Naive B cell (primary cell): ENCODE measurements at regions not wholly inside any gene's neighbourhood (a gene's known extent, or its start where the extent isn't known, plus 50 kb on each side); places are given as distances from the start of the nearest gene placed in this dataset.

Experiments
- ATAC-seq, 2 donors: fragments of 150-1000 bp; cut with Tn5 transposase; 2 replicates each; pipeline ENCODE4 v1.10.0; 2021; ENCODE audit warnings: low read depth in 2 of 2, mild to moderate bottlenecking in 2 of 2, moderate library complexity in 2 of 2
- DNase-seq: peaks from one replicate; pipeline ENCODE4 v3.0.0; 2022
- H3K27ac Mint-ChIP-seq, 6 donors: one replicate each; pipeline ENCODE4 v1.8.0; 2020 to 2022; ENCODE audit warnings: mild to moderate bottlenecking in 6 of 6, mixed read lengths in 6 of 6, moderate library complexity in 5 of 6, inconsistent platforms in 2 of 6
- H3K27me3 Mint-ChIP-seq, 3 donors: one replicate each; pipeline ENCODE4 v1.8.0; 2021 to 2022; ENCODE audit warnings: mixed read lengths in 3 of 3, mild to moderate bottlenecking in 1 of 3
- H3K36me3 Mint-ChIP-seq, 2 donors: one replicate each; pipeline ENCODE4 v1.8.0; 2020 to 2022; ENCODE audit warnings: mixed read lengths in 2 of 2, inconsistent platforms in 1 of 2, mild to moderate bottlenecking in 1 of 2
- H3K4me1 Mint-ChIP-seq, 3 donors: one replicate each; pipeline ENCODE4 v1.8.0; 2020 to 2022; ENCODE audit warnings: mixed read lengths in 3 of 3, inconsistent platforms in 1 of 3, mild to moderate bottlenecking in 1 of 3, moderate library complexity in 1 of 3
- H3K4me3 Mint-ChIP-seq, 8 donors: one replicate each; pipeline ENCODE4 v1.8.0; 2020 to 2022; ENCODE audit warnings: mild to moderate bottlenecking in 8 of 8, mixed read lengths in 8 of 8, moderate library complexity in 8 of 8, inconsistent platforms in 2 of 8
- H3K9me3 Mint-ChIP-seq, 7 donors: one replicate each; pipeline ENCODE4 v1.8.0; 2020 to 2022; ENCODE audit warnings: mixed read lengths in 7 of 7, mild to moderate bottlenecking in 5 of 7, inconsistent platforms in 2 of 7, moderate library complexity in 1 of 7

GRCh38 chr21:15370462-15370975 lies 305.7 kb upstream of the NRIP1 start:
- peaks cover 0 to 5% of the 10 kb centered on the region in 2 donors for H3K36me3 Mint-ChIP-seq
- H3K27ac Mint-ChIP-seq: peak overlapping the region in 1 of 6 donors; percentile 24
- ATAC-seq: no peak
- peaks cover 0 to 11% (median 5%) of the 10 kb centered on the region in 3 donors for H3K27me3 Mint-ChIP-seq
- H3K4me3 Mint-ChIP-seq: no peak overlapping the region
- peaks cover 0 to 5% (median 0%) of the 10 kb centered on the region in 3 donors for H3K4me1 Mint-ChIP-seq
- no peak for DNase-seq
- peaks cover 7 to 19% (median 15%) of the 10 kb centered on the region in 7 donors for H3K9me3 Mint-ChIP-seq

GRCh38 chr21:15373941-15374340 lies 309.1 kb upstream of the NRIP1 start:
- H3K27me3 Mint-ChIP-seq: peaks cover 0 to 11% (median 5%) of the 10 kb centered on the region in 3 donors
- peaks cover 0 to 2% (median 0%) of the 10 kb centered on the region in 7 donors for H3K9me3 Mint-ChIP-seq
- H3K4me1 Mint-ChIP-seq: peaks cover 0 to 5% (median 0%) of the 10 kb centered on the region in 3 donors
- no peak for ATAC-seq
- H3K36me3 Mint-ChIP-seq: no peaks in the 10 kb centered on the region
- no peak for DNase-seq
- no peak overlapping the region for H3K27ac Mint-ChIP-seq
- no peak overlapping the region for H3K4me3 Mint-ChIP-seq

- peaks cover 0 to 6% (median 0%) of the 10 kb centered on the region in 3 donors for H3K27me3 Mint-ChIP-seq
These were observed 315.0 kb upstream of the NRIP1 start for GRCh38 chr21:15379776-15380175.

GRCh38 chr21:15383588-15383987 lies 318.8 kb upstream of the NRIP1 start:
- DNase-seq (no peak), ATAC-seq (no peak)

More at GRCh38 chr21:15379776-15380175, 315.0 kb upstream of the NRIP1 start:
- no peak for DNase-seq
- H3K27ac Mint-ChIP-seq: no peak overlapping the region
- H3K9me3 Mint-ChIP-seq: peaks cover 0 to 2% (median 0%) of the 10 kb centered on the region in 7 donors
- H3K4me1 Mint-ChIP-seq: no peaks in the 10 kb centered on the region
- no peak overlapping the region for H3K4me3 Mint-ChIP-seq
- H3K36me3 Mint-ChIP-seq: no peaks in the 10 kb centered on the region
- ATAC-seq: no peak

GRCh38 chr21:15390049-15390448 lies 325.2 kb upstream of the NRIP1 start:
- Mint-ChIP-seq H3K36me3 (no peaks in the 10 kb centered on the region), H3K27me3 (no peaks in the 10 kb centered on the region), H3K4me1 (no peaks in the 10 kb centered on the region), H3K4me3 (no peak overlapping the region), H3K27ac (no peak overlapping the region), H3K9me3 (peaks cover 0 to 6% (median 0%) of the 10 kb centered on the region in 7 donors)
- ATAC-seq (no peak), DNase-seq (no peak)

More at GRCh38 chr21:15383588-15383987, 318.8 kb upstream of the NRIP1 start:
- no peaks in the 10 kb centered on the region for H3K36me3 Mint-ChIP-seq
- H3K27ac Mint-ChIP-seq: no peak overlapping the region
- H3K9me3 Mint-ChIP-seq: peaks cover 0 to 6% (median 0%) of the 10 kb centered on the region in 7 donors
- H3K4me3 Mint-ChIP-seq: no peak overlapping the region
- peaks cover 0 to 6% (median 0%) of the 10 kb centered on the region in 3 donors for H3K27me3 Mint-ChIP-seq
- no peaks in the 10 kb centered on the region for H3K4me1 Mint-ChIP-seq

DNA sequence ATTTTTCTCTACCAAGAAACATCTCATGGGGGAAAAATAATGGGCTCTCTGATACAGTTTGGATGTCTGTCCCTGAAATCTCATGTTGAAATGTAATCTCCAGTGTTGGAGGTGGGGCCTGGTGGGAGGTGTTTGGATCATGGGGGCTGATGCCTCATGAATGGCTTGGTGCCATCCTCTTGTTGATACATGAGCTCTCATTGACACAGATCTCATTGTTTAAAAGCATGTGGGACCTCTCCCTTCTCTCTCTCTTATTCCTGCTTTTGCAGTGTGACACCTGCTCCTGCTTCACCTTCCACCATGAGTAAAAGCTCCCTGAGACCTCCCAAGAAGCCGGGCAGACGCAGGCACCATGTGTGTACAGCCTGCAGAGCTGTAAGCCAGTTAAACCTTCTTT lies 332.5 kb upstream of the NRIP1 start:
- Mint-ChIP-seq H3K36me3 (no peaks in the 10 kb centered on the region), H3K27ac (no peak overlapping the region), H3K4me3 (no peak overlapping the region), H3K4me1 (no peaks in the 10 kb centered on the region), H3K9me3 (peaks cover 0 to 5% (median 0%) of the 10 kb centered on the region in 7 donors), H3K27me3 (no peaks in the 10 kb centered on the region)
- DNase-seq (no peak), ATAC-seq (no peak)

GRCh38 chr21:15400905-15401304 lies 328.9 kb upstream of the USP25 start:
- DNase-seq (no peak), ATAC-seq (no peak)
- Mint-ChIP-seq H3K4me1 (no peaks in the 10 kb centered on the region), H3K9me3 (peaks cover 0 to 5% (median 0%) of the 10 kb centered on the region in 7 donors), H3K36me3 (no peaks in the 10 kb centered on the region), H3K27me3 (no peaks in the 10 kb centered on the region), H3K27ac (no peak overlapping the region), H3K4me3 (no peak overlapping the region)

DNA sequence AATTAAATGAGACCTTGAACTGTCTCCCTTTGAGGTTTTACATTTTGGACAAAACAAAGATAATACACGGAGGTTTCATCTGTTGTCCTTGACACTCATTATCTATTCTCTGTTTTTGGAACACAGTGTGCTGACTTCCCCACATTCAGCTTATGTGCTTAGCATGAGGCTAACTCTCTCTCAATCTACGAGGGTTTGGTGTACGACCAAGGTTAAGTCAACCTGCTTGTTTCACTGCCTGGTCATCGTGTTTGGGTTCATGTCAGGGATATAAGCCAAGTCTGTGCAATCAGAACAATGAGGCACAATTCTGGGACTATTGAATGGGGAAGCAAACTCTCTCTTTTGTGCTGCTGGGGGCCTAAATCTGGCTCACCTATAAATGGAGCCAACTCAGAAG lies 328.5 kb upstream of the USP25 start:
- no peaks in the 10 kb centered on the region for H3K4me1 Mint-ChIP-seq
- H3K9me3 Mint-ChIP-seq: peaks cover 0 to 5% (median 0%) of the 10 kb centered on the region in 7 donors
- no peaks in the 10 kb centered on the region for H3K27me3 Mint-ChIP-seq
- H3K4me3 Mint-ChIP-seq: no peak overlapping the region
- no peaks in the 10 kb centered on the region for H3K36me3 Mint-ChIP-seq
- DNase-seq (no peak), ATAC-seq (no peak)
- H3K27ac Mint-ChIP-seq: no peak overlapping the region

DNA sequence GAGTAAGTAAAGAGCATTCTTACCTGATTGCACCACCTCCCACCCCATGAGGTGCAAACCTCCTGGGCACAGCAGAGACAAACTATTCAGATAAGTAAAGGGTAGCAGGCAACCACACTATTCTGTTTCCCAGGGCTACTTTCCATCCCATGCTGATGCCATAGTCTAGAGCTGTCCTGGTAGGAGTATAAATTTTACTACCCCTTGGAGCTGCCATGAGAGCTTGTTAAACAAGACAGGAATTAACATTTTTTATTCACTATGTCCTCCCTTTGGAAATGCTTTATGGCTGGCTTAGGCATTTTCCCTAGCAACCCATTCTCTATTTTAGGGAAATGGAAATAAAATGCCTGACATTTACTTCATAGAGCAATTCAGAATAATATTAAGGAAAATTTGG lies 324.6 kb upstream of the USP25 start:
- Mint-ChIP-seq H3K4me3 (no peak overlapping the region), H3K27me3 (no peaks in the 10 kb centered on the region)
- no peak for DNase-seq

DNA sequence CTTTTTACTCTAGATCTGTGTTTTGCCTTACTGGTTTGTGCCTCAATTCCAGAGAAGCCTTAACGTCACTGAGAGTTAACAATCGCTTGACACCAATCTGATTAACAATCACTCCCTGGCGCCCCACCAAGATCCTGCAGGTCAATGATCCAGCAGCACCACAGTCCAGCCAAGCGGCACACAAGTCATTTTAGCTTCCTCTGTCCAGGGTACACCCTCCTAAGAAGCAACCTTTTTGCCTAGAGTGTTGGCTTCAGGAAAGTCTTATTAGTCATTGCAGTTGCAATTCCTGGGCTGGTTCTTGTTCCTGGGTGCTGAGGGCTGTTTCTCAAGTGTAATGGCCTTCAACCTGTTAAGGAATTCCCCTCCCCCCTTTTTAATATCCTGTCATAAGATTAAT lies 323.0 kb upstream of the USP25 start:
- DNase-seq (no peak), ATAC-seq (no peak)
- Mint-ChIP-seq H3K27ac (no peak overlapping the region), H3K36me3 (peaks cover under 1 to 6% of the 10 kb centered on the region in 2 donors), H3K4me3 (no peak overlapping the region), H3K4me1 (no peaks in the 10 kb centered on the region), H3K9me3 (peaks cover under 1 to 10% (median 2%) of the 10 kb centered on the region in 7 donors), H3K27me3 (no peaks in the 10 kb centered on the region)

More for the DNA sequence above, 324.6 kb upstream of the USP25 start:
- peaks cover 0 to 1% (median 0%) of the 10 kb centered on the region in 7 donors for H3K9me3 Mint-ChIP-seq
- H3K4me1 Mint-ChIP-seq: no peaks in the 10 kb centered on the region
- ATAC-seq: no peak
- H3K36me3 Mint-ChIP-seq: no peaks in the 10 kb centered on the region
- H3K27ac Mint-ChIP-seq: no peak overlapping the region

GRCh38 chr21:15407585-15407984 lies 322.2 kb upstream of the USP25 start:
- no peak for DNase-seq
- Mint-ChIP-seq H3K9me3 (peaks cover 2 to 17% (median 5%) of the 10 kb centered on the region in 7 donors), H3K27ac (no peak overlapping the region), H3K4me3 (no peak overlapping the region), H3K27me3 (no peaks in the 10 kb centered on the region), H3K36me3 (peaks cover 7 to 11% of the 10 kb centered on the region in 2 donors), H3K4me1 (no peaks in the 10 kb centered on the region)
- no peak for ATAC-seq

- Mint-ChIP-seq H3K27me3 (no peaks in the 10 kb centered on the region), H3K36me3 (peaks cover 7 to 11% of the 10 kb centered on the region in 2 donors), H3K4me3 (no peak overlapping the region), H3K4me1 (no peaks in the 10 kb centered on the region), H3K27ac (no peak overlapping the region), H3K9me3 (peaks cover 2 to 17% (median 5%) of the 10 kb centered on the region in 7 donors)
- DNase-seq (no peak), ATAC-seq (no peak)
These were observed 321.7 kb upstream of the USP25 start for GRCh38 chr21:15408089-15408488.

GRCh38 chr21:15409031-15409430 lies 320.8 kb upstream of the USP25 start:
- DNase-seq (no peak), ATAC-seq (no peak)
- Mint-ChIP-seq H3K4me3 (no peak overlapping the region), H3K4me1 (no peaks in the 10 kb centered on the region), H3K9me3 (peaks cover 2 to 17% (median 5%) of the 10 kb centered on the region in 7 donors), H3K27me3 (no peaks in the 10 kb centered on the region), H3K36me3 (peaks cover 7 to 11% of the 10 kb centered on the region in 2 donors), H3K27ac (no peak overlapping the region)

DNA sequence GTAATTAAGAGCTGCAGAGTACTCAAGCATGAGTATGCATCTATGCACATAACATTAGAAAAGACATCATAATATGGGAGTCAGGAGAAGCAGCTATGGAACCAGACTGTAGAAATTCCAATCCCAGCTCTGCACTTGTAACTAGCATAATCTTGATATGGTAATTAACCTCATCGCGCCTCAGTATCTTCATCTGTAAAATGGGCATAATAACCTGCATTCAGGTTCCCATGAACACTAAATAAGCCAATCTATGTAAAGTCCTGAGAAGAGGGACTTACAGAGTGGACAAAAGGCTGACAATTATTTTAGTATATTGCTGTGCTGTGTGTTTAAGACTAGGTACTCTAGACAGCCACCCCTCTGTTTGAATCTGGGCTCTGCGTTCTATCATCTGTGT lies 318.9 kb upstream of the USP25 start:
- H3K27me3 Mint-ChIP-seq: no peaks in the 10 kb centered on the region
- peaks cover 7 to 11% of the 10 kb centered on the region in 2 donors for H3K36me3 Mint-ChIP-seq
- no peak for DNase-seq
- H3K4me1 Mint-ChIP-seq: no peaks in the 10 kb centered on the region
- H3K9me3 Mint-ChIP-seq: peaks cover 2 to 17% (median 5%) of the 10 kb centered on the region in 7 donors
- H3K27ac Mint-ChIP-seq: no peak overlapping the region
- H3K4me3 Mint-ChIP-seq: no peak overlapping the region
- ATAC-seq: no peak
